ENCODE measurements at regions not wholly inside any gene's neighbourhood (a gene's known extent, or its start where the extent isn't known, plus 50 kb on each side); places are given as distances from the start of the nearest gene placed in this dataset.
"Not testable (repeated sequence)": the region's sequence is repeated elsewhere in the genome, so short reads cannot be mapped to it uniquely, and the experiment has no call there.

DNA sequence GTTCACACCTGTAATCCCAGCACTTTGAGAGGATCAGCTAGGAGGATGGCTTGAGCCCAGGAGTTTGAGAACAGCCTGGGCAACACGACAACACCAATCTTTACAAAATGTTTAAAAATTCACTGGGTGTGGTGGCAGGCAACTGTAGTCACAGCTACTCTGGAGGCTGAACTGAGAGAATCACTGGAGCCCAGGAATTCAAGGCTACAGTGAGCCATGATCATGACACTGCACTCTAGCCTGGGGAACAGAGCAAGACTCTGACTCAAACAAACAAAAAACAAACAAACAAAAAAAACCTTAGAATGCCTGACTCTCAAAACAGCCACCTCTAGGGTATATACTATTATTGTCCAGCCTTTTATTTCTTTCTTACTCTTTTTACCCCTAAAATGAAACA, 56.5 kb upstream of the PAPSS2 start:
- DNase-seq = peak; percentile 31

DNA sequence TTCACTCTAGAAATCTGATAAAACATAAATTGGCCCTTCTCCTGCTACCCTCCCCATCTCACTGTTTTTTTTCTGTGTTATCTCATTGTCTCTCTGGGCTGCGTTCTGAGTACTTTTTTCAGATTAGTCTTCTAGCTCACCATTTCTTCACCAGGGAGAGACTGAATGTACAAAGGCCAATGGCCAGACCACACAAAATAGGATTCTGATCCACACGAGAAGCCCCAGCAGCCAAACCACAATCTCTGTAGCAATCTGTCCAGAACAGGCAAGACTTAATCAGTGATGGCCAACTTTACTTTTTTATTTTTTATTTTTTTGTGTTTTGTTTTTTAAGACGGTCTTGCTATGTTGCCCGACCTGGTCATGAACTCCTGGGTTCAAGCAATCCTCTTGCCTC, 55.9 kb upstream of the PAPSS2 start:
- peak; percentile 54 for DNase-seq

DNA sequence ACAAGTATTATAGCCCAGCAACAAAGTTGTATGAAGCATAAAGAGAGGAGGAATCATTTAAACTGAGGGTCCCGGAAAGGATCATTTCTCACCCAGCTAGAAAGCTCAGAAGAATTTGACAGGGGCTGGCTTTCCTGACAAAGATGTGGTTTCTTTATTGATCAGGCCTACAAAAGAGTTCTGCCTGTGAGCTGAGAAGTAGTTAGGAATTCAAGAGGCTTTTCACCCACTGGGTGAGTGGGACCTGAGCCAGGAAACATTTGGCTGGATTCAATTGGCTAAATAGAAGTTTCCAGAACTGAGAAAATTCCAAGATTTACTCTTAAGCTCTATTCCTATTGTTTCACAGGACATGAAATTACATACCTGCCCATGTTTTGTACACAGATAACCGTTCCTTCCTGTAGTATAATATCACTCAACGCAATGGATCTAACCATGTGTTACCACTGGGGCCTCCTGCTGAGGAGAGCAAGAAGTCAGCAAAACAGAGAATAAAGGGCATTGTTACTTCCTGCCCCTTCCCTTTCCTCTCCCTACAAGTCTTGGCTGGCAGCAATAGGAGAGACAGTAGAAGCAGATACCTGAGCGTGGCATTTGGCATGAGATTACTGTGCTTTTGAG, 53.9 kb upstream of the PAPSS2 start:
- DNase-seq = no peak

DNA sequence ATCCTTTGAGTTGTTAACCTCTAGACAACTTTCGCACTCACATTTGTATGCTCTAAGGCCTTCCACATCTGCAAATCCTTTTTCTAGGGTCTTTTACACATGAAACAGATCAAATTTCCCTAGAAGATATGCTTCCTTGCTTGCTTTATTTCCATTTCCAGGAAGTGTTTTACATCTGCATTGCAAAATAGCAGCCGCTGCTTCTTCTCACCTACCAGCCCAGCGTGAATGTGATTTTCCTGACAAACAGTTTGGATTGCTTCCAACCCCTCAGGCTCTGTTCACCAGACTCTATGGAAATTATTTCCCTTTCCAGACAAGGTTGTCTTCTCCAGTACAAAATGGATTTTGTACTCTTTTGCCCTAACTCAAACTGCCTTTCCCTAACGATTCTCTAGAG, 50.9 kb upstream of the PAPSS2 start:
- no peak for DNase-seq

DNA sequence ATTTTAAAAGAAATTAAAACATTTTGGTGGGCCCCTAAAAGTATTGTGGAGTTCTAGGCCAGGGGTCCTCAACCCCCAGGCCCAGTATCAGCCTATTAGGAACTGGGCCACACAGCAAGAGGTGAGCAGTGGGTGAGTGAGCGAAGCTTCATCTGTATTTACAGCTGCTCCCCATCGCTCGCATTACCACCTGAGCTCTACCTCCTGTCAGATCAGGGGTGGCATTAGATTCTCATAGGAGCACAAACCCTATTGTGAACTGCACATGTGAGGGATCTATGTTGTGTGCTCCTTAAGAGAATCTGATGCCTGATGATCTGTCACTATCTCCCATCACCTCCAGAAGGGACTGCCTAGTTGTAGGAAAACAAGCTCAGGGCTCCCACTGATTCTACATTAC, 50.1 kb upstream of the PAPSS2 start:
- DNase-seq = not testable (repeated sequence)
